GM23248 (cell line): ENCODE measurements at regions not wholly inside any gene's neighbourhood (a gene's known extent, or its start where the extent isn't known, plus 50 kb on each side); places are given as distances from the start of the nearest gene placed in this dataset.

Experiments used
- EZH2 ChIP-seq: fragments of 200-600 bp; sonication (generic); IDR thresholded peaks from 2 replicates; pipeline ENCODE4 v1.6.1; 2018; ENCODE audit warnings: antibody characterized with exemption, mild to moderate bottlenecking; ENCODE audit not compliant: insufficient read depth, poor library complexity, severe bottlenecking
- EZH2phosphoT487 ChIP-seq: fragments of 200-600 bp; sonication (generic); IDR thresholded peaks from 2 replicates; pipeline ENCODE4 v1.6.1; 2018; ENCODE audit warnings: antibody characterized with exemption, moderate library complexity, mild to moderate bottlenecking, low read depth; ENCODE audit not compliant: insufficient read depth

GRCh38 chr12:111012918-111013317, 92.5 kb upstream of the MYL2 start:
- no peak for TF ChIP-seq EZH2phosphoT487
- no peak for TF ChIP-seq EZH2
